Breast epithelium (tissue), 4 donors: ENCODE measurements at regions not wholly inside any gene's neighbourhood (a gene's known extent, or its start where the extent isn't known, plus 50 kb on each side); places are given as distances from the start of the nearest gene placed in this dataset.
A peak's percentile ranks its signal among the peaks of the same experiment; 100 is the strongest.

Source experiments
- DNase-seq, 2 donors: peaks; one replicate each; pipeline ENCODE4 v3.0.0-alpha.2; 2019; ENCODE audit warnings: low spot score in 2 of 2
- H3K27ac ChIP-seq, 2 donors: fragments of 200-600 bp; sonication (generic) in 1 of 2; one replicate each; pipeline ENCODE4 v1.5.1; 2016 to 2019; ENCODE audit warnings: mild to moderate bottlenecking in 1 of 2
- H3K27me3 ChIP-seq, 2 donors: fragments of 200-600 bp; sonication (generic) in 1 of 2; one replicate each; pipeline versions ENCODE4 v1.5.1 to v1.6.0; 2017 to 2019; ENCODE audit warnings: control low read depth in 1 of 2, mild to moderate bottlenecking in 1 of 2
- H3K36me3 ChIP-seq: fragments of 200-600 bp; one replicate; pipeline ENCODE4 v1.5.1; 2019
- H3K4me1 ChIP-seq, 2 donors: fragments of 200-600 bp; sonication (generic); one replicate each; pipeline ENCODE4 v1.5.1; 2016 to 2019; ENCODE audit warnings: control low read depth in 1 of 2
- H3K4me3 ChIP-seq, 3 donors: fragments of 200-600 bp; sonication (generic); 1 replicate in 2 of 3; 2 replicates in 1 of 3; pipeline ENCODE4 v1.5.1; 2016 to 2019; ENCODE audit warnings: mild to moderate bottlenecking in 3 of 3, moderate library complexity in 2 of 3
- H3K9me3 ChIP-seq, 2 donors: fragments of 200-600 bp; sonication (generic) in 1 of 2; one replicate each; pipeline ENCODE4 v1.5.1; 2016 to 2019; ENCODE audit warnings: control low read depth in 1 of 2
- CTCF ChIP-seq, 3 donors: fragments of 450-650 bp; IDR thresholded peaks; one replicate each; pipeline ENCODE4 v1.5.1; 2016 to 2017; ENCODE audit warnings: antibody characterized with exemption in 3 of 3, mild to moderate bottlenecking in 3 of 3, moderate library complexity in 3 of 3
- POLR2A ChIP-seq: fragments of 450-650 bp; IDR thresholded peaks from one replicate; pipeline ENCODE4 v1.6.1; 2016; ENCODE audit warnings: antibody characterized with exemption, mild to moderate bottlenecking, moderate library complexity
- POLR2AphosphoS5 ChIP-seq, 3 donors: sonication (generic); formaldehyde crosslinking; IDR thresholded peaks; one replicate each; pipeline ENCODE4 v1.6.1; 2017; ENCODE audit warnings: antibody characterized with exemption in 3 of 3
- intact Hi-C: fragments of 100-400 bp; cut with DNase I; formaldehyde crosslinking; loops from one replicate; pipeline ENCODE4 v1.15.1; 2023; ENCODE audit warnings: low total_unique reads

GRCh38 chr5:179487145-179487544 is 63.2 kb upstream of the RUFY1 start:
- H3K4me1 ChIP-seq: no peaks in the 10 kb centered on the region
- H3K27me3 ChIP-seq: no peaks in the 10 kb centered on the region
- H3K4me3 ChIP-seq: no peak overlapping the region
- H3K27ac ChIP-seq: no peak overlapping the region
- no peaks in the 10 kb centered on the region for H3K36me3 ChIP-seq
- H3K9me3 ChIP-seq: no peaks in the 10 kb centered on the region
- intact Hi-C loops: no loop called here
- DNase-seq: no peak
- TF ChIP-seq POLR2AphosphoS5 (IDR thresholded peaks at IDR 0.05) (no peak), POLR2A (no peak), CTCF (IDR thresholded peaks at IDR 0.05) (no peak)

GRCh38 chr5:179486596-179487051 is 63.7 kb upstream of the RUFY1 start:
- intact Hi-C loops: no loop called here
- TF ChIP-seq POLR2A (no peak), CTCF (IDR thresholded peaks at IDR 0.05) (no peak), POLR2AphosphoS5 (IDR thresholded peaks at IDR 0.05) (no peak)
- Histone ChIP-seq H3K4me3 (peak overlapping the region in 1 of 3 donors; percentile 29), H3K27ac (peak overlapping the region in 1 of 2 donors; percentile 12), H3K36me3 (no peaks in the 10 kb centered on the region), H3K27me3 (no peaks in the 10 kb centered on the region), H3K9me3 (no peaks in the 10 kb centered on the region), H3K4me1 (no peaks in the 10 kb centered on the region)
- DNase-seq: peak in 1 of 2 donors; percentile 18

GRCh38 chr5:179485845-179486575 is 64.3 kb upstream of the RUFY1 start:
- intact Hi-C loops: no loop called here
- TF ChIP-seq POLR2AphosphoS5 (IDR thresholded peaks at IDR 0.05) (no peak), POLR2A (no peak), CTCF (IDR thresholded peaks at IDR 0.05) (no peak)

GRCh38 chr5:179484761-179485160 is 65.6 kb upstream of the RUFY1 start:
- Histone ChIP-seq H3K27me3 (no peaks in the 10 kb centered on the region), H3K4me1 (no peaks in the 10 kb centered on the region), H3K9me3 (no peaks in the 10 kb centered on the region), H3K27ac (no peak overlapping the region), H3K36me3 (no peaks in the 10 kb centered on the region), H3K4me3 (no peak overlapping the region)
- TF ChIP-seq POLR2A (no peak), CTCF (IDR thresholded peaks at IDR 0.05) (no peak), POLR2AphosphoS5 (IDR thresholded peaks at IDR 0.05) (no peak)
- no peak for DNase-seq
- intact Hi-C loops: no loop called here

More at GRCh38 chr5:179485845-179486575, 64.3 kb upstream of the RUFY1 start:
- H3K27ac ChIP-seq: no peak overlapping the region
- no peak for DNase-seq
- H3K4me3 ChIP-seq: no peak overlapping the region
- no peaks in the 10 kb centered on the region for H3K27me3 ChIP-seq
- H3K36me3 ChIP-seq: no peaks in the 10 kb centered on the region
- no peaks in the 10 kb centered on the region for H3K4me1 ChIP-seq
- H3K9me3 ChIP-seq: no peaks in the 10 kb centered on the region

- Histone ChIP-seq H3K9me3 (no peaks in the 10 kb centered on the region), H3K27ac (no peak overlapping the region), H3K27me3 (no peaks in the 10 kb centered on the region), H3K4me1 (no peaks in the 10 kb centered on the region), H3K4me3 (no peak overlapping the region), H3K36me3 (no peaks in the 10 kb centered on the region)
- intact Hi-C loops: no loop called here
- no peak for DNase-seq
- TF ChIP-seq POLR2AphosphoS5 (IDR thresholded peaks at IDR 0.05) (no peak), POLR2A (no peak), CTCF (IDR thresholded peaks at IDR 0.05) (no peak)
Observed at GRCh38 chr5:179484201-179484600, 66.2 kb upstream of the RUFY1 start.
